NB4 (cell line): ENCODE measurements at regions not wholly inside any gene's neighbourhood (a gene's known extent, or its start where the extent isn't known, plus 50 kb on each side); places are given as distances from the start of the nearest gene placed in this dataset.

Source experiments
- DNase-seq: peaks from one replicate; pipeline ENCODE4 v3.0.0; 2010; ENCODE audit warnings: low read depth
- H3K4me3 ChIP-seq: one replicate; pipeline ENCODE4 v1.5.1; 2011; ENCODE audit warnings: mild to moderate bottlenecking, low read depth, low read length, moderate library complexity
- CTCF ChIP-seq: IDR thresholded peaks from one replicate; pipeline ENCODE4 v1.5.1; 2012; ENCODE audit warnings: low read depth, low read length
- MAX ChIP-seq: IDR thresholded peaks from 2 replicates; pipeline ENCODE4 v1.6.1; 2011; ENCODE audit warnings: low read depth, low read length
- MYC ChIP-seq: IDR thresholded peaks from 2 replicates; pipeline ENCODE4 v1.6.1; 2011; ENCODE audit warnings: low read depth, low read length
- POLR2A ChIP-seq: IDR thresholded peaks from 2 replicates; pipeline ENCODE4 v1.6.1; 2011; ENCODE audit warnings: mild to moderate bottlenecking; ENCODE audit not compliant: insufficient read length; ENCODE audit errors: extremely low read depth

GRCh38 chr4:82076809-82077208 lies 297.0 kb downstream of the HNRNPD start:
- no peak for TF ChIP-seq MYC
- DNase-seq, result no peak
- H3K4me3 ChIP-seq, result no peak overlapping the region

GRCh38 chr4:82076359-82076758 lies 297.4 kb downstream of the HNRNPD start:
- no peak overlapping the region for H3K4me3 ChIP-seq
- TF ChIP-seq CTCF (no peak), MAX (no peak), POLR2A (no peak), MYC (no peak)
- no peak for DNase-seq

GRCh38 chr4:82071951-82072350 lies 301.8 kb downstream of the HNRNPD start:
- TF ChIP-seq CTCF, result no peak
- no peak for TF ChIP-seq MYC
- no peak for TF ChIP-seq MAX
- no peak for TF ChIP-seq POLR2A
- DNase-seq, result no peak
- no peak overlapping the region for H3K4me3 ChIP-seq

- H3K4me3 ChIP-seq, result no peak overlapping the region
- TF ChIP-seq POLR2A, result no peak
- no peak for DNase-seq
Observed at GRCh38 chr4:82069883-82070638, 303.7 kb downstream of the HNRNPD start.

- DNase-seq, result no peak
- TF ChIP-seq POLR2A (no peak), MYC (no peak), CTCF (no peak), MAX (no peak)
- no peak overlapping the region for H3K4me3 ChIP-seq
Observed at GRCh38 chr4:82063017-82063416, 310.8 kb downstream of the HNRNPD start.

GRCh38 chr4:82057990-82058544 lies 315.7 kb downstream of the HNRNPD start:
- no peak overlapping the region for H3K4me3 ChIP-seq
- no peak for TF ChIP-seq CTCF
- no peak for TF ChIP-seq MAX
- TF ChIP-seq POLR2A, result no peak
- no peak for TF ChIP-seq MYC
- DNase-seq, result no peak

GRCh38 chr4:82055156-82055555 lies 318.6 kb downstream of the HNRNPD start:
- no peak overlapping the region for H3K4me3 ChIP-seq
- TF ChIP-seq POLR2A, result no peak
- TF ChIP-seq MYC, result no peak
- no peak for TF ChIP-seq CTCF
- no peak for TF ChIP-seq MAX
- no peak for DNase-seq
